ENCODE measurements at regions not wholly inside any gene's neighbourhood (a gene's known extent, or its start where the extent isn't known, plus 50 kb on each side); places are given as distances from the start of the nearest gene placed in this dataset.

DNA sequence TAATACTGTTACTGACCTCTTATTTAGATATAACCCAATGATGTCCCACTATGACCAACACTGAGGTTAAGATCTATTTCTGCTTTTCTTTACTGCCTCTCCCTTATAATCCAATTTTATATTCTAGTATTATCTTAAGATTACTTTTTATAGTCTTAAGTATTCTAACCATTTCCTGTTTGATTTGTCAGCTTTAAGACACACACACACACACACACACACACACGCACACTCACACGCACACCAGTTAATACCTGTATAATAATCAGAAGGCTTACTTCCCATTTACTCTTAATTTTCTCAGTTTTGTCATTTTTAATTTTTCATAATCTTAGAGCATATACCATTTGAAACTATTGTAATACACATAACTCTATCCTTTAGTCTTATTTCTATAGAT, 226.0 kb upstream of the C11orf87 start:
- TF ChIP-seq, protein P1, sequence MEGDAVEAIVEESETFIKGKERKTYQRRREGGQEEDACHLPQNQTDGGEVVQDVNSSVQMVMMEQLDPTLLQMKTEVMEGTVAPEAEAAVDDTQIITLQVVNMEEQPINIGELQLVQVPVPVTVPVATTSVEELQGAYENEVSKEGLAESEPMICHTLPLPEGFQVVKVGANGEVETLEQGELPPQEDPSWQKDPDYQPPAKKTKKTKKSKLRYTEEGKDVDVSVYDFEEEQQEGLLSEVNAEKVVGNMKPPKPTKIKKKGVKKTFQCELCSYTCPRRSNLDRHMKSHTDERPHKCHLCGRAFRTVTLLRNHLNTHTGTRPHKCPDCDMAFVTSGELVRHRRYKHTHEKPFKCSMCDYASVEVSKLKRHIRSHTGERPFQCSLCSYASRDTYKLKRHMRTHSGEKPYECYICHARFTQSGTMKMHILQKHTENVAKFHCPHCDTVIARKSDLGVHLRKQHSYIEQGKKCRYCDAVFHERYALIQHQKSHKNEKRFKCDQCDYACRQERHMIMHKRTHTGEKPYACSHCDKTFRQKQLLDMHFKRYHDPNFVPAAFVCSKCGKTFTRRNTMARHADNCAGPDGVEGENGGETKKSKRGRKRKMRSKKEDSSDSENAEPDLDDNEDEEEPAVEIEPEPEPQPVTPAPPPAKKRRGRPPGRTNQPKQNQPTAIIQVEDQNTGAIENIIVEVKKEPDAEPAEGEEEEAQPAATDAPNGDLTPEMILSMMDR (IDR thresholded peaks at IDR 0.05; ENCODE audit: unreplicated experiment): no peak
- Mint-ChIP-seq H3K4me1 (ENCODE audit: unreplicated experiment) (no peaks in the 10 kb centered on the region), H3K27ac (ENCODE audit: unreplicated experiment) (no peak overlapping the region), H3K27me3 (ENCODE audit: unreplicated experiment) (no peaks in the 10 kb centered on the region), H3K4me3 (ENCODE audit: unreplicated experiment) (no peak overlapping the region), H3K36me3 (ENCODE audit: low read depth, unreplicated experiment) (no peaks in the 10 kb centered on the region), H3K9me3 (ENCODE audit: unreplicated experiment) (no peaks in the 10 kb centered on the region)
- DNase-seq (ENCODE audit: low spot score): no peak

DNA sequence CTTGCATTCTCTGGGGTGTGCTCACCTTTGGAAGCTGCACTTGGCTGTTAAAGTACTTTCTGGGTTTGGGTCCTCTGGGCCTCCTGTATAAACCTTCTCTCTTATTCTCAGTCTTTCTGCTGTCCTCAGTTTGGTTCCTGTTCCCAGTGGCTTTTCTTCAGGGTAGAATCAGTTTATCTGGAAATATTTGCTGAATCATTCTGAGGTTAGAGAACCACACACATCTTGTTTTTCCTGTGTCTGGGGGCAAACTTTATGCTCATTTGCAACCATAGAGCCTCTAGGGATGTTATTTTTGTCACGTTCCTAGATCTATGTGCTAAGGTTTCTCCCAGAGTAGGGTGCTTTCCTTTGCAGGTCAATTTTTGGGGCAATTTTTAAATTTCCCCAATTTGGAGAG, 224.3 kb upstream of the C11orf87 start:
- TF ChIP-seq, protein P1 (IDR thresholded peaks at IDR 0.05; ENCODE audit: unreplicated experiment): no peak

DNA sequence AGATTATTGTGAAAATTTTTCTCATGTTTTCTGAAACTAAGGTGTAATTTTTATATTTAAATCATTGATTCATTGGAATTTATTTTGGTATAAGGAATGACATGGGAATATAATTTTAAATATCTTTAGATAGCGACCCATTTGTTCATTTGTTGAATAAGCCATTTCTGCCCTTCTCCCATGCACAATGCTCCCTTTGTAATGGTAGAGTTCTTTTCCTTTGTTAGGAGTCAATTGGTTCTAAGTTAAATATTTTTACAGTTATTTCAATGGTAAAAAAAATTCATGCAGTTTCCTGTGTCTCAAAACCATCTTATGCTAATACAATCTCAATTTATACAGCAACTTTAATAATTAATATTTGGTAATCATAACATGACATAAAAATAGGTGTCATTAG, 218.8 kb upstream of the C11orf87 start:
- no peaks in the 10 kb centered on the region for H3K4me1 Mint-ChIP-seq (ENCODE audit: unreplicated experiment)
- peaks cover 2% of the 10 kb centered on the region for H3K27me3 Mint-ChIP-seq (ENCODE audit: unreplicated experiment)
- H3K27ac Mint-ChIP-seq (ENCODE audit: unreplicated experiment): no peak overlapping the region
- DNase-seq (ENCODE audit: low spot score): no peak
- TF ChIP-seq, protein P1 (IDR thresholded peaks at IDR 0.05; ENCODE audit: unreplicated experiment): no peak
- no peak overlapping the region for H3K4me3 Mint-ChIP-seq (ENCODE audit: unreplicated experiment)
- H3K9me3 Mint-ChIP-seq (ENCODE audit: unreplicated experiment): no peaks in the 10 kb centered on the region
- H3K36me3 Mint-ChIP-seq (ENCODE audit: low read depth, unreplicated experiment): no peaks in the 10 kb centered on the region

More for the DNA sequence above, 224.3 kb upstream of the C11orf87 start:
- no peaks in the 10 kb centered on the region for H3K27me3 Mint-ChIP-seq (ENCODE audit: unreplicated experiment)
- no peaks in the 10 kb centered on the region for H3K9me3 Mint-ChIP-seq (ENCODE audit: unreplicated experiment)
- H3K36me3 Mint-ChIP-seq (ENCODE audit: low read depth, unreplicated experiment): no peaks in the 10 kb centered on the region
- no peak for DNase-seq (ENCODE audit: low spot score)
- no peaks in the 10 kb centered on the region for H3K4me1 Mint-ChIP-seq (ENCODE audit: unreplicated experiment)
- H3K27ac Mint-ChIP-seq (ENCODE audit: unreplicated experiment): no peak overlapping the region
- no peak overlapping the region for H3K4me3 Mint-ChIP-seq (ENCODE audit: unreplicated experiment)

DNA sequence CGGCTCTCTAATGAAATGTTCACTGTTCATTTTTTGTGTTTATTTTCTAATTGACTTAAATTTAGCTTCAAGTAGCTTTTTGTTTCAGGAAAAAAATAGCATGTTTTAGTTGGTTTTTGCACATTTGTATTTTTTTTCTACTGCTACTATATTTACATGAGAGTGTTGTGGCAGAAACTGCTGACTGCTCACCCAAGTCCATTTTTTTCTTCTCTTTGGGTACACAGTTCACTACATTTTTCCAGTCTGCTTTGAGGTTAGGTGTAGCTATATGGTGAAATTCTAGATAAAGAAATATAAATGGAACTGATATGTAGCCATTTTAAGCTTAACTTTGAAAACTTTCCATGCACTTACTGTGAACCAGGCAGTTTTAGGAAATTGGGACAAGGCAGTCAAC, 216.7 kb upstream of the C11orf87 start:
- no peak for DNase-seq (ENCODE audit: low spot score)
- H3K36me3 Mint-ChIP-seq (ENCODE audit: low read depth, unreplicated experiment): no peaks in the 10 kb centered on the region
- H3K4me1 Mint-ChIP-seq (ENCODE audit: unreplicated experiment): no peaks in the 10 kb centered on the region
- H3K27ac Mint-ChIP-seq (ENCODE audit: unreplicated experiment): no peak overlapping the region
- no peaks in the 10 kb centered on the region for H3K9me3 Mint-ChIP-seq (ENCODE audit: unreplicated experiment)
- no peak overlapping the region for H3K4me3 Mint-ChIP-seq (ENCODE audit: unreplicated experiment)
- TF ChIP-seq, protein P1 (IDR thresholded peaks at IDR 0.05; ENCODE audit: unreplicated experiment): no peak
- peaks cover 3% of the 10 kb centered on the region for H3K27me3 Mint-ChIP-seq (ENCODE audit: unreplicated experiment)

DNA sequence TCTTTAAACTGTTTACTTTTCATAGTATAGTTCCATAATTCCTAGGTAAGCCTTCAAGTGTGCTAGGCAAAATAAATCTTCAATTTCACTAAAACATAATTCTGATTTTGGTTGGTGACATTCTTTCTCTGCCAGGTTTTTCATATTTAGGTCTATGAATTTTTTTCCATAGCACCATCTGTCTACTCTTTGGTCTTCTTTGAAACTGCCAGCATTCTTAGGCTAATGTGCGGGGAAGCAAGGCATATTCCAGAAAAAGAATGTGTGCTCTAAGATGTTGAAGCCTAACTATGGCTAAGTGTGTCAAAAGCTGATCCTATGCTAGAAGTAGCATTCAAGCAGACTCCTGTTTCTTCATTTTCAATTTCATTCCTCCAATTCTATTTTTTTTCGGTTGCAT, 213.9 kb upstream of the C11orf87 start:
- H3K4me1 Mint-ChIP-seq (ENCODE audit: unreplicated experiment): no peaks in the 10 kb centered on the region
- TF ChIP-seq, protein P1 (IDR thresholded peaks at IDR 0.05; ENCODE audit: unreplicated experiment): no peak
- no peaks in the 10 kb centered on the region for H3K36me3 Mint-ChIP-seq (ENCODE audit: low read depth, unreplicated experiment)
- H3K27me3 Mint-ChIP-seq (ENCODE audit: unreplicated experiment): peaks cover 3% of the 10 kb centered on the region
- no peak overlapping the region for H3K27ac Mint-ChIP-seq (ENCODE audit: unreplicated experiment)
- DNase-seq (ENCODE audit: low spot score): no peak
- H3K4me3 Mint-ChIP-seq (ENCODE audit: unreplicated experiment): no peak overlapping the region
- H3K9me3 Mint-ChIP-seq (ENCODE audit: unreplicated experiment): no peaks in the 10 kb centered on the region
